ENCODE measurements at regions not wholly inside any gene's neighbourhood (a gene's known extent, or its start where the extent isn't known, plus 50 kb on each side); places are given as distances from the start of the nearest gene placed in this dataset.
"Not testable (repeated sequence)": the region's sequence is repeated elsewhere in the genome, so short reads cannot be mapped to it uniquely, and the experiment has no call there.

- no peak for DNase-seq
- POLR2A ChIA-PET: no interaction called here
- Mint-ChIP-seq H3K4me1 (peaks cover 4% of the 10 kb centered on the region), H3K27me3 (peaks cover 1% of the 10 kb centered on the region), H3K9me3 (no peaks in the 10 kb centered on the region), H3K27ac (no peak overlapping the region), H3K4me3 (no peak overlapping the region), H3K36me3 (no peaks in the 10 kb centered on the region)
- ATAC-seq (ENCODE audit: low read depth): no peak
These were observed 158.3 kb upstream of the PRSS1 start for GRCh38 chr7:142590830-142591457.

- Mint-ChIP-seq H3K36me3 (no peaks in the 10 kb centered on the region), H3K9me3 (no peaks in the 10 kb centered on the region), H3K27ac (no peak overlapping the region), H3K4me1 (peaks cover 4% of the 10 kb centered on the region), H3K27me3 (no peaks in the 10 kb centered on the region), H3K4me3 (no peak overlapping the region)
- no peak for ATAC-seq (ENCODE audit: low read depth)
- POLR2A ChIA-PET: interaction anchor here (1.0 kb wide), 1 partner anchor 32 kb away, joined by 3 read pairs; no protein-coding TSS in a partner anchor
- no peak for DNase-seq
These were observed 159.2 kb upstream of the PRSS1 start for GRCh38 chr7:142590077-142590476.

- H3K27me3 Mint-ChIP-seq: no peaks in the 10 kb centered on the region
- no peaks in the 10 kb centered on the region for H3K9me3 Mint-ChIP-seq
- no peak for DNase-seq
- H3K4me1 Mint-ChIP-seq: peaks cover 8% of the 10 kb centered on the region
- H3K4me3 Mint-ChIP-seq: peak overlapping the region; percentile 45
- ATAC-seq (ENCODE audit: low read depth): peak; percentile 86
- no peaks in the 10 kb centered on the region for H3K36me3 Mint-ChIP-seq
- H3K27ac Mint-ChIP-seq: no peak overlapping the region
- POLR2A ChIA-PET: interaction anchor here (0.6 to 1.1 kb wide), 2 partner anchors 30 to 227 kb away, joined by 5 read pairs; no protein-coding TSS in a partner anchor
These were observed 161.6 kb upstream of the PRSS1 start for GRCh38 chr7:142587578-142588191.

- no peaks in the 10 kb centered on the region for H3K36me3 Mint-ChIP-seq
- POLR2A ChIA-PET: no interaction called here
- no peaks in the 10 kb centered on the region for H3K27me3 Mint-ChIP-seq
- DNase-seq (no peak), ATAC-seq (ENCODE audit: low read depth) (no peak)
- H3K9me3 Mint-ChIP-seq: no peaks in the 10 kb centered on the region
- H3K4me3 Mint-ChIP-seq: no peak overlapping the region
- H3K27ac Mint-ChIP-seq: no peak overlapping the region
- H3K4me1 Mint-ChIP-seq: peaks cover 13% of the 10 kb centered on the region
These were observed 162.7 kb upstream of the PRSS1 start for GRCh38 chr7:142586611-142587010.

- no peaks in the 10 kb centered on the region for H3K36me3 Mint-ChIP-seq
- no peak for ATAC-seq (ENCODE audit: low read depth)
- no peak overlapping the region for H3K27ac Mint-ChIP-seq
- POLR2A ChIA-PET: interaction anchor here (0.7 kb wide), 1 partner anchor 50 kb away, joined by 3 read pairs; no protein-coding TSS in a partner anchor
- no peak overlapping the region for H3K4me3 Mint-ChIP-seq
- H3K4me1 Mint-ChIP-seq: peaks cover 23% of the 10 kb centered on the region
- DNase-seq: no peak
- no peaks in the 10 kb centered on the region for H3K27me3 Mint-ChIP-seq
- no peaks in the 10 kb centered on the region for H3K9me3 Mint-ChIP-seq
These were observed 163.8 kb upstream of the PRSS1 start for GRCh38 chr7:142585425-142585824.

- no peak overlapping the region for H3K4me3 Mint-ChIP-seq
- ATAC-seq (ENCODE audit: low read depth) (no peak), DNase-seq (no peak)
- H3K36me3 Mint-ChIP-seq: peaks cover under 1% of the 10 kb centered on the region
- H3K9me3 Mint-ChIP-seq: no peaks in the 10 kb centered on the region
- no peaks in the 10 kb centered on the region for H3K27me3 Mint-ChIP-seq
- no peak overlapping the region for H3K27ac Mint-ChIP-seq
- H3K4me1 Mint-ChIP-seq: peaks cover 29% of the 10 kb centered on the region
- POLR2A ChIA-PET: no interaction called here
These were observed 164.5 kb upstream of the PRSS1 start for GRCh38 chr7:142584765-142585164.

GRCh38 chr7:142583446-142583845 lies 165.8 kb upstream of the PRSS1 start:
- Mint-ChIP-seq H3K27me3 (no peaks in the 10 kb centered on the region), H3K4me3 (no peak overlapping the region), H3K9me3 (no peaks in the 10 kb centered on the region), H3K27ac (no peak overlapping the region), H3K36me3 (peaks cover 1% of the 10 kb centered on the region), H3K4me1 (peaks cover 37% of the 10 kb centered on the region)
- no peak for DNase-seq
- ATAC-seq (ENCODE audit: low read depth): no peak
- POLR2A ChIA-PET: no interaction called here

GRCh38 chr7:142582351-142582750 lies 166.9 kb upstream of the PRSS1 start:
- DNase-seq: no peak
- Mint-ChIP-seq H3K4me1 (peaks cover 36% of the 10 kb centered on the region), H3K9me3 (no peaks in the 10 kb centered on the region), H3K27me3 (no peaks in the 10 kb centered on the region), H3K4me3 (no peak overlapping the region), H3K27ac (no peak overlapping the region), H3K36me3 (peaks cover 1% of the 10 kb centered on the region)
- POLR2A ChIA-PET: interaction anchor here (0.7 kb wide), 1 partner anchor 102 kb away, joined by 3 read pairs; no protein-coding TSS in a partner anchor
- ATAC-seq (ENCODE audit: low read depth): no peak

GRCh38 chr7:142581341-142581740 lies 167.9 kb upstream of the PRSS1 start:
- POLR2A ChIA-PET: interaction anchor here (1.0 kb wide), 1 partner anchor 56 kb away, joined by 4 read pairs; no protein-coding TSS in a partner anchor
- H3K36me3 Mint-ChIP-seq: peaks cover 1% of the 10 kb centered on the region
- peak overlapping the region; percentile 71 for H3K4me3 Mint-ChIP-seq
- ATAC-seq (ENCODE audit: low read depth) (peak; percentile 94), DNase-seq (peak; percentile 33)
- peak overlapping the region; percentile 74 for H3K27ac Mint-ChIP-seq
- H3K4me1 Mint-ChIP-seq: peaks cover 34% of the 10 kb centered on the region
- H3K27me3 Mint-ChIP-seq: peaks cover 2% of the 10 kb centered on the region
- no peaks in the 10 kb centered on the region for H3K9me3 Mint-ChIP-seq

GRCh38 chr7:142579946-142580345 lies 169.3 kb upstream of the PRSS1 start:
- Mint-ChIP-seq H3K9me3 (no peaks in the 10 kb centered on the region), H3K27me3 (peaks cover 2% of the 10 kb centered on the region), H3K4me3 (peak overlapping the region; percentile 71), H3K4me1 (peaks cover 33% of the 10 kb centered on the region), H3K27ac (peak overlapping the region; percentile 74), H3K36me3 (peaks cover 1% of the 10 kb centered on the region)
- ATAC-seq (ENCODE audit: low read depth) (no peak), DNase-seq (no peak)
- POLR2A ChIA-PET: interaction anchor here (1.6 kb wide), 1 partner anchor 22 kb away, joined by 4 read pairs; no protein-coding TSS in a partner anchor

GRCh38 chr7:142575351-142575750 lies 173.9 kb upstream of the PRSS1 start:
- DNase-seq; ATAC-seq (ENCODE audit: low read depth); H3K36me3 Mint-ChIP-seq; H3K4me3 Mint-ChIP-seq; POLR2A ChIA-PET; H3K27ac Mint-ChIP-seq; H3K9me3 Mint-ChIP-seq: not testable (repeated sequence)
- Mint-ChIP-seq H3K27me3 (peaks cover 14% of the 10 kb centered on the region), H3K4me1 (peaks cover 14% of the 10 kb centered on the region)

GRCh38 chr7:142571581-142571980 lies 177.7 kb upstream of the PRSS1 start:
- Mint-ChIP-seq H3K27me3 (peaks cover 12% of the 10 kb centered on the region), H3K36me3 (peaks cover 2% of the 10 kb centered on the region), H3K27ac (no peak overlapping the region), H3K9me3 (no peaks in the 10 kb centered on the region), H3K4me3 (no peak overlapping the region), H3K4me1 (peaks cover 5% of the 10 kb centered on the region)
- ATAC-seq (ENCODE audit: low read depth): no peak
- POLR2A ChIA-PET: no interaction called here
- no peak for DNase-seq

- Mint-ChIP-seq H3K27me3 (peaks cover 12% of the 10 kb centered on the region), H3K4me1 (peaks cover 5% of the 10 kb centered on the region), H3K9me3 (no peaks in the 10 kb centered on the region), H3K36me3 (peaks cover 2% of the 10 kb centered on the region), H3K4me3 (no peak overlapping the region), H3K27ac (no peak overlapping the region)
- DNase-seq: no peak
- POLR2A ChIA-PET: no interaction called here
- ATAC-seq (ENCODE audit: low read depth): no peak
These were observed 179.4 kb upstream of the PRSS1 start for GRCh38 chr7:142569851-142570250.
